ENCODE measurements at regions not wholly inside any gene's neighbourhood (a gene's known extent, or its start where the extent isn't known, plus 50 kb on each side); places are given as distances from the start of the nearest gene placed in this dataset.

GRCh38 chr5:91742550-91742949, 359.4 kb upstream of the ARRDC3 start:
- DNase-seq, result no peak

GRCh38 chr5:91741764-91742505, 358.8 kb upstream of the ARRDC3 start:
- no peak for DNase-seq

- DNase-seq, result no peak
These were observed 346.9 kb upstream of the ARRDC3 start for GRCh38 chr5:91730026-91730425.

GRCh38 chr5:91727463-91727862, 344.3 kb upstream of the ARRDC3 start:
- no peak for DNase-seq

GRCh38 chr5:91722736-91723467, 339.8 kb upstream of the ARRDC3 start:
- no peak for DNase-seq

GRCh38 chr5:91712718-91713117, 329.6 kb upstream of the ARRDC3 start:
- DNase-seq, result no peak

- DNase-seq, result no peak
These were observed 324.4 kb upstream of the ARRDC3 start for GRCh38 chr5:91707521-91707841.

GRCh38 chr5:91706785-91707520, 323.8 kb upstream of the ARRDC3 start:
- DNase-seq, result no peak

GRCh38 chr5:91703128-91703527, 320.0 kb upstream of the ARRDC3 start:
- no peak for DNase-seq

- DNase-seq, result no peak
These were observed 316.3 kb upstream of the ARRDC3 start for GRCh38 chr5:91699429-91699828.

- no peak for DNase-seq
These were observed 308.5 kb upstream of the ARRDC3 start for GRCh38 chr5:91691592-91691991.

- no peak for DNase-seq
These were observed 307.8 kb upstream of the ARRDC3 start for GRCh38 chr5:91690921-91691320.

GRCh38 chr5:91687430-91687829, 304.3 kb upstream of the ARRDC3 start:
- no peak for DNase-seq

- no peak for DNase-seq
These were observed 301.5 kb upstream of the ARRDC3 start for GRCh38 chr5:91684625-91685024.

- no peak for DNase-seq
These were observed 287.4 kb upstream of the ARRDC3 start for GRCh38 chr5:91670563-91670962.

- no peak for DNase-seq
These were observed 287.0 kb upstream of the ARRDC3 start for GRCh38 chr5:91670122-91670521.

- DNase-seq, result no peak
These were observed 285.1 kb upstream of the ARRDC3 start for GRCh38 chr5:91668261-91668660.

- DNase-seq, result no peak
These were observed 269.6 kb upstream of the ARRDC3 start for GRCh38 chr5:91652678-91653077.

GRCh38 chr5:91651704-91652103, 268.6 kb upstream of the ARRDC3 start:
- no peak for DNase-seq

- DNase-seq, result no peak
These were observed 262.2 kb upstream of the ARRDC3 start for GRCh38 chr5:91645347-91645746.

- DNase-seq, result no peak
These were observed 260.7 kb upstream of the ARRDC3 start for GRCh38 chr5:91643797-91644196.

GRCh38 chr5:91642581-91642980, 259.5 kb upstream of the ARRDC3 start:
- no peak for DNase-seq

GRCh38 chr5:91641730-91642350, 258.7 kb upstream of the ARRDC3 start:
- no peak for DNase-seq

GRCh38 chr5:91639744-91640143, 256.6 kb upstream of the ARRDC3 start:
- DNase-seq, result no peak
